Uterus (tissue), 3 donors: ENCODE measurements at regions not wholly inside any gene's neighbourhood (a gene's known extent, or its start where the extent isn't known, plus 50 kb on each side); places are given as distances from the start of the nearest gene placed in this dataset.

ENCODE experiments used
- DNase-seq, 2 donors: peaks; one replicate each; pipeline ENCODE4 v3.0.0-alpha.2; 2019 to 2020
- H3K27ac ChIP-seq, 2 donors: fragments of 200-600 bp; sonication (generic); 1 replicate in 1 of 2; 2 replicates in 1 of 2; pipeline ENCODE4 v1.5.1; 2016 to 2018
- H3K27me3 ChIP-seq, 2 donors: fragments of 200-600 bp; sonication (generic); one replicate each; pipeline ENCODE4 v1.5.1; 2018 to 2019; ENCODE audit warnings: control low read depth in 1 of 2
- H3K36me3 ChIP-seq, 2 donors: fragments of 200-600 bp; sonication (generic); one replicate each; pipeline ENCODE4 v1.5.1; 2019; ENCODE audit warnings: control low read depth in 1 of 2
- H3K4me1 ChIP-seq, 2 donors: fragments of 200-600 bp; sonication (generic); one replicate each; pipeline ENCODE4 v1.5.1; 2018 to 2019; ENCODE audit warnings: control low read depth in 1 of 2
- H3K4me3 ChIP-seq, 2 donors: fragments of 200-600 bp; sonication (generic); 1 replicate in 1 of 2; 2 replicates in 1 of 2; pipeline ENCODE4 v1.5.1; 2018 to 2019; ENCODE audit warnings: mild to moderate bottlenecking in 1 of 2
- H3K9me3 ChIP-seq, 2 donors: fragments of 200-600 bp; sonication (generic); one replicate each; pipeline ENCODE4 v1.5.1; 2019; ENCODE audit warnings: control low read depth in 1 of 2
- POLR2A ChIP-seq, 2 donors: fragments of 450-650 bp; IDR thresholded peaks; one replicate each; pipeline ENCODE4 v1.6.1; 2016; ENCODE audit warnings: antibody characterized with exemption in 2 of 2, mild to moderate bottlenecking in 1 of 2, moderate library complexity in 1 of 2
- intact Hi-C: fragments of 100-400 bp; cut with DNase I; formaldehyde crosslinking; loops from one replicate; pipeline ENCODE4 v1.15.1; 2023; ENCODE audit warnings: low total_unique reads
- TF ChIP-seq, protein P1 (sequence below), 4 experiments: fragments of 200-600 bp in 2 of 4; fragments of 450-650 bp in 2 of 4; sonication (generic) in 2 of 4; IDR thresholded peaks; one replicate each; pipeline ENCODE4 v1.5.1; 2016 to 2019; ENCODE audit warnings: antibody characterized with exemption in 4 of 4, mild to moderate bottlenecking in 2 of 4, moderate library complexity in 1 of 4
- donor health status: DM: yes; HTN: yes; CAD: no.

DNA sequence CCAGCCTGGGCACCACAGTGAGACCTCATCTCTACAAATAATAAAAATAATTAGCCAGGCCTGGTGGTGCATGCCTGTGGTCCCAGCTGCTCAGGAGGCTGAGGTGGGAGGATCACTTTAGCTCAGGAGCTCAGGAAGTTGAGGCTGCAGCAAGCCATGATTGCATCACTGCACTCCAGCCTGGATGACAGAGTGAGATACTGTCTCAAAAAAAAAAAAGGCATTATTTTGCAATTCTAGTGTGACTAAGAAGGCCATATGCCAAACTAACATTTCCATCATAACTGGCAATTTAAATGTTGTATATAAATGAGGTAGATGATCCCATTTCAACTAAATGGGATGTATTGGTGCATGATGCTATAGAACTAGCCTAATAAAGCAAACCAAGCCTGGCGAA lies 632.8 kb upstream of the KLF12 start:
- TF ChIP-seq, protein P1, sequence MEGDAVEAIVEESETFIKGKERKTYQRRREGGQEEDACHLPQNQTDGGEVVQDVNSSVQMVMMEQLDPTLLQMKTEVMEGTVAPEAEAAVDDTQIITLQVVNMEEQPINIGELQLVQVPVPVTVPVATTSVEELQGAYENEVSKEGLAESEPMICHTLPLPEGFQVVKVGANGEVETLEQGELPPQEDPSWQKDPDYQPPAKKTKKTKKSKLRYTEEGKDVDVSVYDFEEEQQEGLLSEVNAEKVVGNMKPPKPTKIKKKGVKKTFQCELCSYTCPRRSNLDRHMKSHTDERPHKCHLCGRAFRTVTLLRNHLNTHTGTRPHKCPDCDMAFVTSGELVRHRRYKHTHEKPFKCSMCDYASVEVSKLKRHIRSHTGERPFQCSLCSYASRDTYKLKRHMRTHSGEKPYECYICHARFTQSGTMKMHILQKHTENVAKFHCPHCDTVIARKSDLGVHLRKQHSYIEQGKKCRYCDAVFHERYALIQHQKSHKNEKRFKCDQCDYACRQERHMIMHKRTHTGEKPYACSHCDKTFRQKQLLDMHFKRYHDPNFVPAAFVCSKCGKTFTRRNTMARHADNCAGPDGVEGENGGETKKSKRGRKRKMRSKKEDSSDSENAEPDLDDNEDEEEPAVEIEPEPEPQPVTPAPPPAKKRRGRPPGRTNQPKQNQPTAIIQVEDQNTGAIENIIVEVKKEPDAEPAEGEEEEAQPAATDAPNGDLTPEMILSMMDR (IDR thresholded peaks at IDR 0.05), result no peak
- no peak for TF ChIP-seq POLR2A (IDR thresholded peaks at IDR 0.05)
- no peaks in the 10 kb centered on the region for H3K36me3 ChIP-seq
- H3K27me3 ChIP-seq, result no peaks in the 10 kb centered on the region
- no peaks in the 10 kb centered on the region for H3K9me3 ChIP-seq
- H3K27ac ChIP-seq, result no peak overlapping the region
- intact Hi-C loops, result no loop called here
- DNase-seq, result no peak
- no peak overlapping the region for H3K4me3 ChIP-seq
- peaks cover 0 to 5% of the 10 kb centered on the region in 2 donors for H3K4me1 ChIP-seq

DNA sequence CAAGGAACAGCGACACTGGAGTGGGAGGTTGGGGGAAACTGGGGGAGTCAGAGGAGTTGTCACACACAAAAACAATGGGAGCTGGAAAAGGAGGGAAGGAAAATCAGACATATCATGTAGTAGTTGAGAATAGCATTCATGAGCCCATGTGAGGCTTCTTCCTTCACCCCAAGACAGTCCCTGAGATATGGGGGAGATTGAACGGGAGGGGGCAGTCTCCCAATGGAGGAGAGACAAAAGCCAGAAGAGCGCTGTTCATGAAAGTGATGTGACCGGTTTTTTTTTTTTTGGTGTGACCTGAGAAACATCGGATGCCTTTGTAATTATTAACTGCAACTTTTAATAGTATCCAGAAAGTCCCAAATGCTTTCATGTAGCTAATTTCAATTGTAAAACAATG lies 631.8 kb upstream of the KLF12 start:
- intact Hi-C loops, result no loop called here
- TF ChIP-seq, protein P1 (IDR thresholded peaks at IDR 0.05), result no peak
- no peak for TF ChIP-seq POLR2A (IDR thresholded peaks at IDR 0.05)

DNA sequence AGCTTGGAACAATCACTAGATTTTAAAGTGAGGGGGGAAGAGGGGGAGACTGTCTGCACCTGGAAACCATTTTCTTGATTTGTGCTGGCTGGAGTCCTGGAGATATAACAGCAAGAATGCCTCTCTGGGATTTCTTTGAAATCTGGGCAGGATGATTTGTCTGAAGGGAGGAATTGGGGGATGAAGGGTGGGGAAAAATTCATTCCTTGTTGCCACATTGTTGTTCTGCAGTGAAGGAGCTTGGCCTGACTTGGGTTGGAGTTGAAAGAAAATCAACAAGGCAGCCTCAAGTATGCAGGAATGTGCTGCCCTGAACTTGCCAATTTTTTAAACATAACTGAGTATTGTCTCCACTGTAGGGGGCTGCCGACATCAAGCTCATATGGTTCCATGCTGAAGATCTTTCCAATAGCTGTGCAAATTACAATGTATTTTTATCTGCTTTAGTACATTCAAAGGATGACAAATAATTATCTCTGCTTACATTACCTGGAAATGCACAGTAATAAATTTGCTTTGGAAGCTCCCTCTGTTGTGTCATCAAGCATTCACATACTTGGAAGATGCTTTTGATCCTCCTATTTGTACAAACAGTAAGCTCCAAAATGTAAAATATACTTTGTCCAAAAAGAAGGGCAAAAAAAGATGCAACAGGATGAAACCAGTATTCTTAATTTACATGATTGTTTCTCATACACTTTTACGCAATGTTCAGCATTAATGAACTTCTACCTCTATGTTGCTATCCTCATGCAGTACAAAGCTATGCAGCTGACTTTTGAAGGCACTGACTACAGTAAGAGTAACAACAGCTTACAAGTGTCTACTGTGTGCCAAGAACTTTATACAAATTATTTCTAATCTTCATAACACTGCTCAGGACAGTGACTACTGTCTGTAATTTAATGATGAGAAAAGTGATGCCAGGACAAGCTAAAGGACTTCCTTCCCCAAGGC lies 627.9 kb upstream of the KLF12 start:
- TF ChIP-seq POLR2A (IDR thresholded peaks at IDR 0.05), result no peak
- TF ChIP-seq, protein P1 (IDR thresholded peaks at IDR 0.05), result no peak
- Histone ChIP-seq H3K9me3 (no peaks in the 10 kb centered on the region), H3K27me3 (no peaks in the 10 kb centered on the region), H3K36me3 (no peaks in the 10 kb centered on the region), H3K4me3 (no peak overlapping the region), H3K4me1 (no peaks in the 10 kb centered on the region), H3K27ac (no peak overlapping the region)
- no peak for DNase-seq
- intact Hi-C loops, result no loop called here

More for the DNA sequence above, 631.8 kb upstream of the KLF12 start:
- Histone ChIP-seq H3K9me3 (no peaks in the 10 kb centered on the region), H3K27me3 (no peaks in the 10 kb centered on the region), H3K4me1 (peaks cover 0 to 5% of the 10 kb centered on the region in 2 donors), H3K4me3 (no peak overlapping the region), H3K36me3 (no peaks in the 10 kb centered on the region), H3K27ac (no peak overlapping the region)
- no peak for DNase-seq

DNA sequence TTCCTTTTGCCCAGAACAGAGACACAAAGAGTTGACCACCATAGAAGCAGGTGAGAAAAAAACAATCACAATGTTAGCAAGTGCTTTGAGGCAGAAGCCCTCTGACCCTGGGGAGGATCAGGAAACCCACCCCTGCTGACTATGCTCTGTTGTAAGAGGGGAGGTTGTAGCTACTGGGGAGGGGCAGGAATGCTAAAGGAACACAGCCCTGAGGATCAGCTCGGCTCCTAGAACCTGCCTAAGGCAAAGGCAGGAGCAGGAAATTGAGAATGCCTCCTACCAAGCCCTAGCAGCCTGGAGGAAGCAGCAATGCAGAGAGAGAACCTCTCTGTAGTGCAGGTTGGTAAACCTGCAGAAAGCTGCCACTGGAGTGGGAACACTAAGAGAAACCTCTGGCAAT lies 624.0 kb upstream of the KLF12 start:
- no peak for TF ChIP-seq POLR2A (IDR thresholded peaks at IDR 0.05)
- TF ChIP-seq, protein P1 (IDR thresholded peaks at IDR 0.05), result no peak
- no peak overlapping the region for H3K4me3 ChIP-seq
- no peaks in the 10 kb centered on the region for H3K27me3 ChIP-seq
- no peak overlapping the region for H3K27ac ChIP-seq
- H3K36me3 ChIP-seq, result no peaks in the 10 kb centered on the region
- H3K4me1 ChIP-seq, result no peaks in the 10 kb centered on the region
- intact Hi-C loops, result no loop called here
- no peaks in the 10 kb centered on the region for H3K9me3 ChIP-seq
- no peak for DNase-seq

DNA sequence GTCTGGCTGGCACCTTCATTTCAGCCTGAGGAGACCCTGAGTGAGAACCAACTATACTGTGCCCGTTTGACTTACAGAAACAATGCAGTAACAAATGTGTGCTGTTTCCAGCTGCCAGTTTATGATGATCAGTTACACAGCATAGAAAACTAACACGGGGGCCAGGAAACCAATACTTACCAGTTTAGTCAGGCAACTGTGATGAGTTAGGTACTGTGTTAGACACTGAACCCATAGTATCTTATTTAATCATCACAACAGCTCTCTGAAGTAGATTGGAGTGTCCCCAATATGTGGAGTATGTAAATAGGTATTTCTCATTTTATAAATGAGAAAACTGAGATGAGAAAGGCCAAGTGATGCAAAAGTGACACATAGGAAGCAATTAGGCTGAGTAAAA lies 620.9 kb upstream of the KLF12 start:
- Histone ChIP-seq H3K27me3 (no peaks in the 10 kb centered on the region), H3K36me3 (no peaks in the 10 kb centered on the region), H3K4me3 (no peak overlapping the region), H3K27ac (no peak overlapping the region), H3K4me1 (no peaks in the 10 kb centered on the region), H3K9me3 (no peaks in the 10 kb centered on the region)
- DNase-seq, result no peak
- TF ChIP-seq, protein P1 (IDR thresholded peaks at IDR 0.05), result no peak
- intact Hi-C loops, result no loop called here
